ENCODE measurements at regions not wholly inside any gene's neighbourhood (a gene's known extent, or its start where the extent isn't known, plus 50 kb on each side); places are given as distances from the start of the nearest gene placed in this dataset.

DNA sequence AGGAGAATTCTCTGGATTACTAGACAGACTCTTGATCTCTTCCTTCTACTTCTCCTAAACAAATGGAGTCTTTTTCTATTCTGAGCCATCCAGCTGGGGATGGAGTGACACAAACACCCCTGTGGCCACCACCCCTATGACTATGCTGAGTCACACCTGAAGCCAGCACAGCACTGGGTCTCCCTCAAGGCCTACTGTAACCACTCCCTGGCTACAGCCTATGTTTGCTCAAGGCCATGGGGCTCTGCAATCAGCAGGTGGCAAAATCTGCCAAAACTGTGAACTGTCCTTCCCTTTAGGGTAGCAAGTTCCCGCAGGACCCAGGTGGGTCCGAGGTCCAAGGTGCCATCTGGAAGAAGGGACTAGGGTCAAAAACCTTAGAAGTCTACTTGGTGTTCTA is 132.3 kb downstream of the TINAG start:
- DNase-seq (ENCODE audit: low spot score) (no peak), ATAC-seq (no peak)
- Histone ChIP-seq H3F3A (replicated peaks; ENCODE audit: low read depth) (no peaks in the 10 kb centered on the region), H3K4me2 (no peak overlapping the region), H3K4me3 (no peak overlapping the region), H4K20me1 (replicated peaks; ENCODE audit: insufficient read depth) (no peaks in the 10 kb centered on the region), H3K4me1 (ENCODE audit: insufficient read depth) (no peaks in the 10 kb centered on the region), H2AFZ (no peak overlapping the region), H3K36me3 (ENCODE audit: insufficient read depth) (no peaks in the 10 kb centered on the region), H3K27me3 (ENCODE audit: insufficient read depth) (no peaks in the 10 kb centered on the region), H3K79me2 (replicated peaks; ENCODE audit: insufficient read depth) (no peaks in the 10 kb centered on the region), H3K27ac (ENCODE audit: low read depth) (no peak overlapping the region), H3K9me2 (ENCODE audit: insufficient read depth) (peaks cover 13% of the 10 kb centered on the region; the same call in 1 of the 2 replicates)
- TF ChIP-seq CREB1 (CRISPR knock-in tag; IDR thresholded peaks at IDR 0.05; ENCODE audit: low read depth) (no peak), NANOG (IDR thresholded peaks at IDR 0.05; ENCODE audit: borderline replicate concordance) (no peak), JUNB (IDR thresholded peaks at IDR 0.05; ENCODE audit: unreplicated experiment) (no peak), ZNF331 (CRISPR knock-in tag; IDR thresholded peaks at IDR 0.05; ENCODE audit: low read depth) (no peak), EZH2phosphoT487 (IDR thresholded peaks at IDR 0.05; ENCODE audit: unreplicated experiment) (no peak), EZH2 (IDR thresholded peaks at IDR 0.05; ENCODE audit: low read depth, unreplicated experiment) (no peak)
- TF ChIP-seq, protein P1, sequence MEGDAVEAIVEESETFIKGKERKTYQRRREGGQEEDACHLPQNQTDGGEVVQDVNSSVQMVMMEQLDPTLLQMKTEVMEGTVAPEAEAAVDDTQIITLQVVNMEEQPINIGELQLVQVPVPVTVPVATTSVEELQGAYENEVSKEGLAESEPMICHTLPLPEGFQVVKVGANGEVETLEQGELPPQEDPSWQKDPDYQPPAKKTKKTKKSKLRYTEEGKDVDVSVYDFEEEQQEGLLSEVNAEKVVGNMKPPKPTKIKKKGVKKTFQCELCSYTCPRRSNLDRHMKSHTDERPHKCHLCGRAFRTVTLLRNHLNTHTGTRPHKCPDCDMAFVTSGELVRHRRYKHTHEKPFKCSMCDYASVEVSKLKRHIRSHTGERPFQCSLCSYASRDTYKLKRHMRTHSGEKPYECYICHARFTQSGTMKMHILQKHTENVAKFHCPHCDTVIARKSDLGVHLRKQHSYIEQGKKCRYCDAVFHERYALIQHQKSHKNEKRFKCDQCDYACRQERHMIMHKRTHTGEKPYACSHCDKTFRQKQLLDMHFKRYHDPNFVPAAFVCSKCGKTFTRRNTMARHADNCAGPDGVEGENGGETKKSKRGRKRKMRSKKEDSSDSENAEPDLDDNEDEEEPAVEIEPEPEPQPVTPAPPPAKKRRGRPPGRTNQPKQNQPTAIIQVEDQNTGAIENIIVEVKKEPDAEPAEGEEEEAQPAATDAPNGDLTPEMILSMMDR (conservative IDR thresholded peaks at IDR 0.05; ENCODE audit: low read depth in 2 of 2): no peak
- TF ChIP-seq, protein P2, sequence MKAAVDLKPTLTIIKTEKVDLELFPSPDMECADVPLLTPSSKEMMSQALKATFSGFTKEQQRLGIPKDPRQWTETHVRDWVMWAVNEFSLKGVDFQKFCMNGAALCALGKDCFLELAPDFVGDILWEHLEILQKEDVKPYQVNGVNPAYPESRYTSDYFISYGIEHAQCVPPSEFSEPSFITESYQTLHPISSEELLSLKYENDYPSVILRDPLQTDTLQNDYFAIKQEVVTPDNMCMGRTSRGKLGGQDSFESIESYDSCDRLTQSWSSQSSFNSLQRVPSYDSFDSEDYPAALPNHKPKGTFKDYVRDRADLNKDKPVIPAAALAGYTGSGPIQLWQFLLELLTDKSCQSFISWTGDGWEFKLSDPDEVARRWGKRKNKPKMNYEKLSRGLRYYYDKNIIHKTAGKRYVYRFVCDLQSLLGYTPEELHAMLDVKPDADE (IDR thresholded peaks at IDR 0.05): no peak
- no peak overlapping the region for H3K4me3 Mint-ChIP-seq
- no peak overlapping the region for H3K27ac Mint-ChIP-seq
- no peaks in the 10 kb centered on the region for H3K4me1 Mint-ChIP-seq
- H3K27me3 Mint-ChIP-seq (ENCODE audit: insufficient read depth, low read depth, poor library complexity): peaks cover 3% of the 10 kb centered on the region
- no peaks in the 10 kb centered on the region for H3K36me3 Mint-ChIP-seq (ENCODE audit: low read depth)
- no peaks in the 10 kb centered on the region; the same call in 1 of the 3 replicates for H3K9me3 Mint-ChIP-seq

DNA sequence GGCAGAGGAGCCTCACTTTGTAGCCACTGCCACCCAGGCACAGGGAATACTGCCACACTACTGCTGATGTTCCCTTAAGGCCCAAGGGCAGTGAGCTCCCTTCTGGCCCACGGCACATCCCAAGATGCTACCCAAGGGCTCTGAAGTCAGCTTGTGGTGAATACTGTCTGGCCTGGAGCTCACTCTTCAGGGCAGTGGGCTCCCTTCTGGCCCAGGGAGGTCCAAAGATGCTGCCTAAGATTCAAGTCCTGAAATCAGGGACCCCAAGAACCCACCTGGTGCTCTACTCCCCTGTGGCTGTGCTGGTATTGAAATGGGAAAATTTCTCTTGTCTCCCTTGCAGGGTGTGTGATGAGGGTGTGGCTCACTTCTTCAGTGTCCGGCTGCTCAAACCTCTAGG is 132.8 kb downstream of the TINAG start:
- Mint-ChIP-seq H3K27ac (no peak overlapping the region), H3K9me3 (no peaks in the 10 kb centered on the region; the same call in 1 of the 3 replicates), H3K4me3 (no peak overlapping the region), H3K4me1 (no peaks in the 10 kb centered on the region), H3K36me3 (ENCODE audit: low read depth) (no peaks in the 10 kb centered on the region), H3K27me3 (ENCODE audit: insufficient read depth, low read depth, poor library complexity) (peaks cover 3% of the 10 kb centered on the region)
- no peaks in the 10 kb centered on the region for H3K36me3 ChIP-seq (ENCODE audit: insufficient read depth)
- no peak overlapping the region for H2AFZ ChIP-seq
- no peaks in the 10 kb centered on the region for H3F3A ChIP-seq (replicated peaks; ENCODE audit: low read depth)
- no peak overlapping the region for H3K4me2 ChIP-seq
- no peak for DNase-seq (ENCODE audit: low spot score)
- no peak overlapping the region for H3K4me3 ChIP-seq
- H3K9me2 ChIP-seq (ENCODE audit: insufficient read depth): peaks cover 13% of the 10 kb centered on the region; the same call in 1 of the 2 replicates
- no peak overlapping the region for H3K27ac ChIP-seq (ENCODE audit: low read depth)
- H3K79me2 ChIP-seq (replicated peaks; ENCODE audit: insufficient read depth): no peaks in the 10 kb centered on the region
- H3K4me1 ChIP-seq (ENCODE audit: insufficient read depth): no peaks in the 10 kb centered on the region
- ATAC-seq: no peak
- no peaks in the 10 kb centered on the region for H4K20me1 ChIP-seq (replicated peaks; ENCODE audit: insufficient read depth)
- no peaks in the 10 kb centered on the region for H3K27me3 ChIP-seq (ENCODE audit: insufficient read depth)
- TF ChIP-seq JUNB (IDR thresholded peaks at IDR 0.05; ENCODE audit: unreplicated experiment): no peak
- TF ChIP-seq POLR2AphosphoS5 (IDR thresholded peaks at IDR 0.05; ENCODE audit: low read depth): no peak
- TF ChIP-seq CREB1 (CRISPR knock-in tag; IDR thresholded peaks at IDR 0.05; ENCODE audit: low read depth): no peak
- TF ChIP-seq ZNF331 (CRISPR knock-in tag; IDR thresholded peaks at IDR 0.05; ENCODE audit: low read depth): no peak
- TF ChIP-seq, protein P3, sequence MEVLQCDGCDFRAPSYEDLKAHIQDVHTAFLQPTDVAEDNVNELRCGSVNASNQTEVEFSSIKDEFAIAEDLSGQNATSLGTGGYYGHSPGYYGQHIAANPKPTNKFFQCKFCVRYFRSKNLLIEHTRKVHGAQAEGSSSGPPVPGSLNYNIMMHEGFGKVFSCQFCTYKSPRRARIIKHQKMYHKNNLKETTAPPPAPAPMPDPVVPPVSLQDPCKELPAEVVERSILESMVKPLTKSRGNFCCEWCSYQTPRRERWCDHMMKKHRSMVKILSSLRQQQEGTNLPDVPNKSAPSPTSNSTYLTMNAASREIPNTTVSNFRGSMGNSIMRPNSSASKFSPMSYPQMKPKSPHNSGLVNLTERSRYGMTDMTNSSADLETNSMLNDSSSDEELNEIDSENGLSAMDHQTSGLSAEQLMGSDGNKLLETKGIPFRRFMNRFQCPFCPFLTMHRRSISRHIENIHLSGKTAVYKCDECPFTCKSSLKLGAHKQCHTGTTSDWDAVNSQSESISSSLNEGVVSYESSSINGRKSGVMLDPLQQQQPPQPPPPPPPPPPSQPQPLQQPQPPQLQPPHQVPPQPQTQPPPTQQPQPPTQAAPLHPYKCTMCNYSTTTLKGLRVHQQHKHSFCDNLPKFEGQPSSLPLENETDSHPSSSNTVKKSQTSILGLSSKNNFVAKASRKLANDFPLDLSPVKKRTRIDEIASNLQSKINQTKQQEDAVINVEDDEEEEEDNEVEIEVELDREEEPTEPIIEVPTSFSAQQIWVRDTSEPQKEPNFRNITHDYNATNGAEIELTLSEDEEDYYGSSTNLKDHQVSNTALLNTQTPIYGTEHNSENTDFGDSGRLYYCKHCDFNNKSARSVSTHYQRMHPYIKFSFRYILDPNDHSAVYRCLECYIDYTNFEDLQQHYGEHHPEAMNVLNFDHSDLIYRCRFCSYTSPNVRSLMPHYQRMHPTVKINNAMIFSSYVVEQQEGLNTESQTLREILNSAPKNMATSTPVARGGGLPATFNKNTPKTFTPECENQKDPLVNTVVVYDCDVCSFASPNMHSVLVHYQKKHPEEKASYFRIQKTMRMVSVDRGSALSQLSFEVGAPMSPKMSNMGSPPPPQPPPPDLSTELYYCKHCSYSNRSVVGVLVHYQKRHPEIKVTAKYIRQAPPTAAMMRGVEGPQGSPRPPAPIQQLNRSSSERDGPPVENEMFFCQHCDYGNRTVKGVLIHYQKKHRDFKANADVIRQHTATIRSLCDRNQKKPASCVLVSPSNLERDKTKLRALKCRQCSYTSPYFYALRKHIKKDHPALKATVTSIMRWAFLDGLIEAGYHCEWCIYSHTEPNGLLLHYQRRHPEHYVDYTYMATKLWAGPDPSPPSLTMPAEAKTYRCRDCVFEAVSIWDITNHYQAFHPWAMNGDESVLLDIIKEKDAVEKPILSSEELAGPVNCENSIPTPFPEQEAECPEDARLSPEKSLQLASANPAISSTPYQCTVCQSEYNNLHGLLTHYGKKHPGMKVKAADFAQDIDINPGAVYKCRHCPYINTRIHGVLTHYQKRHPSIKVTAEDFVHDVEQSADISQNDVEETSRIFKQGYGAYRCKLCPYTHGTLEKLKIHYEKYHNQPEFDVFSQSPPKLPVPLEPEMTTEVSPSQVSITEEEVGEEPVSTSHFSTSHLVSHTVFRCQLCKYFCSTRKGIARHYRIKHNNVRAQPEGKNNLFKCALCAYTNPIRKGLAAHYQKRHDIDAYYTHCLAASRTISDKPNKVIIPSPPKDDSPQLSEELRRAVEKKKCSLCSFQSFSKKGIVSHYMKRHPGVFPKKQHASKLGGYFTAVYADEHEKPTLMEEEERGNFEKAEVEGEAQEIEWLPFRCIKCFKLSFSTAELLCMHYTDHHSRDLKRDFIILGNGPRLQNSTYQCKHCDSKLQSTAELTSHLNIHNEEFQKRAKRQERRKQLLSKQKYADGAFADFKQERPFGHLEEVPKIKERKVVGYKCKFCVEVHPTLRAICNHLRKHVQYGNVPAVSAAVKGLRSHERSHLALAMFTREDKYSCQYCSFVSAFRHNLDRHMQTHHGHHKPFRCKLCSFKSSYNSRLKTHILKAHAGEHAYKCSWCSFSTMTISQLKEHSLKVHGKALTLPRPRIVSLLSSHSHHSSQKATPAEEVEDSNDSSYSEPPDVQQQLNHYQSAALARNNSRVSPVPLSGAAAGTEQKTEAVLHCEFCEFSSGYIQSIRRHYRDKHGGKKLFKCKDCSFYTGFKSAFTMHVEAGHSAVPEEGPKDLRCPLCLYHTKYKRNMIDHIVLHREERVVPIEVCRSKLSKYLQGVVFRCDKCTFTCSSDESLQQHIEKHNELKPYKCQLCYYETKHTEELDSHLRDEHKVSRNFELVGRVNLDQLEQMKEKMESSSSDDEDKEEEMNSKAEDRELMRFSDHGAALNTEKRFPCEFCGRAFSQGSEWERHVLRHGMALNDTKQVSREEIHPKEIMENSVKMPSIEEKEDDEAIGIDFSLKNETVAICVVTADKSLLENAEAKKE (CRISPR knock-in tag; IDR thresholded peaks at IDR 0.05): no peak
- no peak for TF ChIP-seq ZNF114 (CRISPR knock-in tag; IDR thresholded peaks at IDR 0.05)
- no peak for TF ChIP-seq EZH2 (IDR thresholded peaks at IDR 0.05; ENCODE audit: low read depth, unreplicated experiment)
